CD14-positive monocyte (primary cell): ENCODE measurements at regions not wholly inside any gene's neighbourhood (a gene's known extent, or its start where the extent isn't known, plus 50 kb on each side); places are given as distances from the start of the nearest gene placed in this dataset.

ENCODE experiments used
- DNase-seq, 3 donors: peaks; one replicate each; pipeline ENCODE4 v3.0.0-alpha.2; 2011 to 2022
- H2AFZ ChIP-seq: 2 replicates; pipeline ENCODE4 v1.6.0; 2012; ENCODE audit warnings: mild to moderate bottlenecking, low read depth, low read length, inconsistent platforms; ENCODE audit not compliant: insufficient read depth, poor library complexity, severe bottlenecking
- H3K27ac ChIP-seq, 2 donors: 1 replicate in 1 of 2; 2 replicates in 1 of 2; pipeline ENCODE4 v1.5.1; 2012 to 2013; ENCODE audit warnings: low read length in 2 of 2, control low read depth in 1 of 2, inconsistent platforms in 1 of 2, low read depth in 1 of 2, mild to moderate bottlenecking in 1 of 2
- H3K27me3 ChIP-seq, 2 donors: one replicate each; pipeline versions ENCODE4 v1.6.0 to v1.6.1; 2011 to 2013; ENCODE audit warnings: low read length in 2 of 2; ENCODE audit not compliant: control insufficient read depth in 2 of 2, insufficient read depth in 2 of 2
- H3K36me3 ChIP-seq, 2 donors: replicated peaks in 1 of 2; 1 replicate in 1 of 2; 2 replicates in 1 of 2; pipeline versions ENCODE4 v1.5.1 to v1.6.1; 2012 to 2013; ENCODE audit warnings: low read length in 2 of 2, control low read depth in 1 of 2, inconsistent platforms in 1 of 2, mild to moderate bottlenecking in 1 of 2; ENCODE audit not compliant: insufficient read depth in 2 of 2, control insufficient read depth in 1 of 2
- H3K4me1 ChIP-seq, 2 donors: 1 replicate in 1 of 2; 2 replicates in 1 of 2; pipeline versions ENCODE4 v1.5.1 to v1.6.1; 2012 to 2013; ENCODE audit warnings: low read length in 2 of 2, control low read depth in 1 of 2, inconsistent platforms in 1 of 2, mild to moderate bottlenecking in 1 of 2, moderate library complexity in 1 of 2; ENCODE audit not compliant: insufficient read depth in 2 of 2, control insufficient read depth in 1 of 2
- H3K4me2 ChIP-seq: replicated peaks from 2 replicates; pipeline ENCODE3; 2012; ENCODE audit warnings: low read length, moderate library complexity, mild to moderate bottlenecking; ENCODE audit not compliant: poor library complexity, severe bottlenecking; ENCODE audit errors: extremely low read depth
- H3K4me3 ChIP-seq, 3 experiments: fragments of 200-600 bp in 1 of 3; sonication (generic) in 1 of 3; replicated peaks in 1 of 3; 1 replicate in 2 of 3; 2 replicates in 1 of 3; pipeline ENCODE4 v1.5.1; 2011 to 2013; ENCODE audit warnings: low read length in 3 of 3, mild to moderate bottlenecking in 3 of 3, control low read depth in 2 of 3, low read depth in 2 of 3, inconsistent platforms in 1 of 3, moderate library complexity in 1 of 3
- H3K79me2 ChIP-seq: 2 replicates; pipeline ENCODE4 v1.6.0; 2012; ENCODE audit warnings: mild to moderate bottlenecking, control low read depth, inconsistent platforms, low read length, moderate library complexity; ENCODE audit not compliant: insufficient read depth
- H3K9ac ChIP-seq: 2 replicates; pipeline ENCODE4 v1.6.0; 2017; ENCODE audit warnings: low read length, mild to moderate bottlenecking; ENCODE audit not compliant: insufficient read depth, poor library complexity, severe bottlenecking
- H3K9me3 ChIP-seq, 2 donors: replicated peaks in 1 of 2; 1 replicate in 1 of 2; 2 replicates in 1 of 2; pipeline versions ENCODE4 v1.5.1 to v1.6.1; 2012 to 2013; ENCODE audit warnings: low read length in 2 of 2, control low read depth in 1 of 2; ENCODE audit not compliant: control insufficient read depth in 1 of 2, insufficient read depth in 1 of 2
- H4K20me1 ChIP-seq: 2 replicates; pipeline ENCODE4 v1.6.0; 2012; ENCODE audit warnings: mild to moderate bottlenecking, low read length, control low read depth, moderate library complexity; ENCODE audit not compliant: insufficient read depth
- H3K27ac Mint-ChIP-seq, 7 donors: one replicate each; pipeline ENCODE4 v1.8.0; 2020; ENCODE audit warnings: mild to moderate bottlenecking in 7 of 7, mixed read lengths in 7 of 7, moderate library complexity in 6 of 7, inconsistent platforms in 2 of 7
- H3K27me3 Mint-ChIP-seq, 3 donors: one replicate each; pipeline ENCODE4 v1.8.0; 2021 to 2022; ENCODE audit warnings: low read depth in 3 of 3, mild to moderate bottlenecking in 3 of 3, mixed read lengths in 3 of 3, moderate library complexity in 3 of 3, inconsistent platforms in 1 of 3
- H3K36me3 Mint-ChIP-seq, 2 donors: one replicate each; pipeline ENCODE4 v1.8.0; 2020; ENCODE audit warnings: mixed read lengths in 2 of 2, inconsistent platforms in 1 of 2, mild to moderate bottlenecking in 1 of 2
- H3K4me1 Mint-ChIP-seq: one replicate; pipeline ENCODE4 v1.8.0; 2020; ENCODE audit warnings: mild to moderate bottlenecking, mixed read lengths
- H3K4me3 Mint-ChIP-seq, 2 donors: one replicate each; pipeline ENCODE4 v1.8.0; 2020; ENCODE audit warnings: mild to moderate bottlenecking in 2 of 2, mixed read lengths in 2 of 2, moderate library complexity in 1 of 2
- H3K9me3 Mint-ChIP-seq, 7 donors: one replicate each; pipeline ENCODE4 v1.8.0; 2020 to 2022; ENCODE audit warnings: mixed read lengths in 7 of 7, mild to moderate bottlenecking in 6 of 7, moderate library complexity in 6 of 7, inconsistent platforms in 2 of 7
- CTCF ChIP-seq: fragments of 200-600 bp; IDR thresholded peaks from one replicate; pipeline ENCODE4 v1.8.0; 2022; ENCODE audit warnings: antibody characterized with exemption, mild to moderate bottlenecking
- WGBS: methylation state at CpG from one replicate; pipeline ENCODE4 v1.1.5; 2013; ENCODE audit warnings: missing lambda C conversion rate; ENCODE audit not compliant: insufficient coverage; 5-methylcytosine and 5-hydroxymethylcytosine counted together
- intact Hi-C, 2 donors: fragments of 100-400 bp; cut with micrococcal nuclease; formaldehyde crosslinking; loops; one replicate each; pipeline versions ENCODE4 v1.15.0 to v1.15.1; 2023

GRCh38 chr6:22151892-22152291, 144.9 kb downstream of the PRL start:
- no peak overlapping the region for H3K4me3 ChIP-seq
- H3K9me3 Mint-ChIP-seq = peaks cover 0 to 2% (median 0%) of the 10 kb centered on the region in 7 donors
- DNase-seq = no peak
- H3K4me1 ChIP-seq = peaks cover 18 to 19% of the 10 kb centered on the region in 2 donors
- no peaks in the 10 kb centered on the region for H3K36me3 Mint-ChIP-seq
- peaks cover 3 to 10% (median 4%) of the 10 kb centered on the region in 3 donors for H3K27me3 Mint-ChIP-seq
- no peaks in the 10 kb centered on the region for H3K79me2 ChIP-seq
- H3K27ac Mint-ChIP-seq = no peak overlapping the region
- no peak overlapping the region for H2AFZ ChIP-seq
- H3K27ac ChIP-seq = no peak overlapping the region
- H3K9me3 ChIP-seq = no peaks in the 10 kb centered on the region
- no peak overlapping the region for H3K4me2 ChIP-seq
- TF ChIP-seq CTCF = no peak
- no peak overlapping the region for H3K9ac ChIP-seq
- H4K20me1 ChIP-seq = no peaks in the 10 kb centered on the region
- no peak overlapping the region for H3K4me3 Mint-ChIP-seq
- H3K4me1 Mint-ChIP-seq = peaks cover 22% of the 10 kb centered on the region
- no peaks in the 10 kb centered on the region for H3K36me3 ChIP-seq
- intact Hi-C loops = no loop called here
- peaks cover 0 to 2% of the 10 kb centered on the region in 2 donors for H3K27me3 ChIP-seq
- no CpG with 5 or more reads among the region's 1 CpG for WGBS

GRCh38 chr6:22152841-22153240, 144.0 kb downstream of the PRL start:
- H3K27ac ChIP-seq = no peak overlapping the region
- DNase-seq = no peak
- H3K4me2 ChIP-seq = no peak overlapping the region
- H3K9ac ChIP-seq = no peak overlapping the region
- no peak overlapping the region for H3K4me3 ChIP-seq
- peaks cover 14% of the 10 kb centered on the region for H3K4me1 Mint-ChIP-seq
- no peaks in the 10 kb centered on the region for H3K79me2 ChIP-seq
- intact Hi-C loops = no loop called here
- no peaks in the 10 kb centered on the region for H3K9me3 Mint-ChIP-seq
- H2AFZ ChIP-seq = no peak overlapping the region
- peaks cover 3 to 4% (median 3%) of the 10 kb centered on the region in 3 donors for H3K27me3 Mint-ChIP-seq
- no peaks in the 10 kb centered on the region for H4K20me1 ChIP-seq
- no peaks in the 10 kb centered on the region for H3K36me3 ChIP-seq
- no peak overlapping the region for H3K27ac Mint-ChIP-seq
- no peaks in the 10 kb centered on the region for H3K36me3 Mint-ChIP-seq
- no peaks in the 10 kb centered on the region for H3K9me3 ChIP-seq
- no peak overlapping the region for H3K4me3 Mint-ChIP-seq
- no peak for TF ChIP-seq CTCF
- H3K27me3 ChIP-seq = no peaks in the 10 kb centered on the region
- peaks cover 11 to 12% of the 10 kb centered on the region in 2 donors for H3K4me1 ChIP-seq
